HG02885 (cell line): ENCODE measurements at regions not wholly inside any gene's neighbourhood (a gene's known extent, or its start where the extent isn't known, plus 50 kb on each side); places are given as distances from the start of the nearest gene placed in this dataset.

ENCODE experiments used
- ATAC-seq: cut with Tn5 transposase; IDR thresholded peaks from one replicate; pipeline ENCODE4 v1.9.1; 2021; ENCODE audit warnings: mild to moderate bottlenecking; ENCODE audit not compliant: unreplicated experiment, poor library complexity

DNA sequence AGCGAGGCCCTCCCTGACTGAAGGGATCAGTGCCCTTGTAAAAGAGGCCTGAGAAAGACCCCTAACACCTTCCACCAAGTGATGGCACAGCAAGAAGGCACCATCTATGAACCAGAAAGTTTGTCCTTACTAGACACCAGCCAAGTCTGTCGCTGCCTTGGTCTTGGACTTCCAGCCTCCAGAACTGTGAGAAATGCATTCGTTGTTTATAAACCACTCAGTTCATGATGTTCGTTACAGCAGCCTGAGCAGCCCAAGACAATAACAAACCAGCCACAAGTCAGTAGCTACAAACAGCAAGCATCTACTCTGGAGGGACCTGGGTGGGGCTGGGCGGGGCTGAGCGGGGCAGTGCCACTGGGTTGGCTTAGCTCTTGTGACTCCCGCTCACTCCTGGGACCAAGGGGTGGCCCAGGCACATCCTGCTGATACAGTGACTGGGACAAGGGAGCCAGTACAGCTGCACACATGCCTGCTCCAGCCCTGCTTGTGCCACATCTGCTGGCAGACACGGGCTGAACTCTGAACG, 234.9 kb downstream of the IRF8 start:
- no peak for ATAC-seq

DNA sequence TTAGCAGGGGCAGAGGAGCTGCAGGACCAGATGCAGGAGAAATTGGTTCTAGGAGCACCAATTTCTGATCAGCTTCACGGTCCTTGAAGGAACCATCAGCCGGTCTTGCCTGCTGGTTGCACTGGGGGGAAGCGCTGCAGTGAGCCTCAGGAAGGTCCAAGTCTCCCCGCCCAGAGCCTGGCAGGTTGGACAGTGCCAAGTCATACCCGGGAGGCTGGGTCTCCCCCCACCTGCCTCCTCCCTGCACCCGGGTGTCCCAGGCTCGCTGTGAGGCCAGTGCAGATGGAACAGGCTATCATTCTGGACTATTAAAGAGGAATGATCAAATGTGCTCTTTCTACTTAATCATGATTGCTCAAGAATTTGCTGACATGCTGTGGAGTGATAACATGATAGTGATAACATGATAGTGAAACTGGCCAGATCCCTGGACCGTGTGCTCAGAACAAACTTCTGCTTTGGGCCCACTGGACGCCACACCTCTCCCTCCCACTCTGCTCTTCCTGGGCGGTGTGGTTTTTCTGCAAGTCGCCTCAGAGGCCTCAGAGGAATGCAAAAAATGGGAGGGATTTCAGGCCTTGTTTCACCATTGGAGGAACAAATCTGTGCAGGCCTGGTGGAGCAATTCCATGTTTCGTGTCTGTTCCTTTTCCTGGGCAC, 236.0 kb downstream of the IRF8 start:
- ATAC-seq, result no peak

- no peak for ATAC-seq
These were observed 238.4 kb downstream of the IRF8 start for GRCh38 chr16:86137359-86137758.

- no peak for ATAC-seq
These were observed 239.4 kb downstream of the IRF8 start for GRCh38 chr16:86138121-86139085.

DNA sequence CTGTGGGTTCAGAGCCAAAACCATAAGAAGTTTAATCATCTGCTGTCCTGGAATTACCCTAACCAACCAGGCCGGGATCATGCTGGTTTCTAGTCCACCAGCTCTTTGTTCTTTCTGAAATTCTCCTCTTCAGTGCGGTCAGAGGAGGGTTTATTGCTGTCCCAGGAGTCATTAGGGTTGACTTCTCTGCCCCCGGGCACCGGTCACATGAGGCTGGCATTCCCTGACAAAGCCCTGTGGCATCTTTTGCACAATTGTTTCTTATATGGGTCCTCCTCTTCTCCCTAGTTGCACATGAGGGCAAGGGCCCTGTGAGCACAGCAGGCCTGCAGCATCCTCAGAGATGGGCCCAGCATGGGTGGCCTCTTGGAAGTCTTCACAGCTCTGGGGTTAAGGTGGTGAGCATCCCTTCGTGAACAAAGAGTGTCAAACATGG, 243.9 kb downstream of the IRF8 start:
- no peak for ATAC-seq

- no peak for ATAC-seq
These were observed 244.7 kb downstream of the IRF8 start for GRCh38 chr16:86143666-86144065.

DNA sequence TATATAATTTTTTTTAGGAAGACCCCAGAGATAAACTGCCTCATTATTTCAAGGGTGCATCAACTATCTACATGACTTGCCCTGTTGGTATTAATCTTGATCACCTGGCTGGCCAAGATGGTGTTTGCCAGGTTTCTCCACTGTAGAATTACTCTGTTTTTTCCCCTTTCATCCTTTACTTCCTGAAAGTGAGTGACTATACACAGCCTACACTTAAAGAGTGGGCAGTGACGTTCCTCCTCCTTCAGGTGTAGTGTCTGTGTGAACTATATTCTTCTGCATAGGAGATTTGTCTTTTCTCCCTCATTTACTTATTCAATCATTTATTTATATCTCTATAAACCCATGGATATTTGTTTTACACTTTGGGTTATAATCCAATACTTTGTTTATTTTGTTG, 246.7 kb downstream of the IRF8 start:
- ATAC-seq, result no peak

DNA sequence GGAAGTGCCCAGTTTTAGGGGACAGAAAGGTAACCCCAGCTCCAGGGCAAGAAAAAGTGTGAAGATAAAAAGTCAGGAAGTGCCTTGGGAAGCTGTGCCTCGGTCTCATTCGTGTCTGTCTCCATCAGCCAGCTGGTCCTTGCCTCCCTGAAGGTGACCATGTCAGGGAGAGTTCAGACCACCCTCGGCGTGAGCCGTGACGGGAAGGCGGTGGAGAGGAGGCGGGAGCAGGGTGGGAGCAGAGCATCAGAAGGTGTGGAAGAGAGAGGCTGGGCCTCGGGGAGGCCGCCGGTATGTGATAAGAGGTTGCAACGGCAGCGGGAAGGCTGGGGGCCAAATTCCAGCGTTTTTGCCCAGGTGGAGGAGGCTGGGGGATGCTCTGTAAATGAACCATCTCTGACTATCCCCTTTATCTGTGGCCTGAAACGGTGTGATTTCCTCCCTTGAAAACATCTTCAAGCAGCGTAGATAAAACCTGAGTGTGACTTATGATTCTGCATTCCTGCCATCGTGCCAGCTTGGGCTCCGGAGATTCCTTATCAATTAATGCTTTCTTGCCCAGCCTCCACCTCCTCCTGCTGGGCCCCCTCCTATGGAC, 251.8 kb downstream of the IRF8 start:
- no peak for ATAC-seq

- ATAC-seq, result no peak
These were observed 252.4 kb downstream of the IRF8 start for GRCh38 chr16:86151239-86151851.

- ATAC-seq, result no peak
These were observed 257.2 kb downstream of the IRF8 start for GRCh38 chr16:86156155-86156554.

- no peak for ATAC-seq
These were observed 258.8 kb downstream of the IRF8 start for GRCh38 chr16:86157616-86158247.

- no peak for ATAC-seq
These were observed 259.9 kb downstream of the IRF8 start for GRCh38 chr16:86158688-86159360.

- ATAC-seq, result no peak
These were observed 266.5 kb downstream of the IRF8 start for GRCh38 chr16:86165479-86165878.

GRCh38 chr16:86166414-86166813, 267.5 kb downstream of the IRF8 start:
- no peak for ATAC-seq

DNA sequence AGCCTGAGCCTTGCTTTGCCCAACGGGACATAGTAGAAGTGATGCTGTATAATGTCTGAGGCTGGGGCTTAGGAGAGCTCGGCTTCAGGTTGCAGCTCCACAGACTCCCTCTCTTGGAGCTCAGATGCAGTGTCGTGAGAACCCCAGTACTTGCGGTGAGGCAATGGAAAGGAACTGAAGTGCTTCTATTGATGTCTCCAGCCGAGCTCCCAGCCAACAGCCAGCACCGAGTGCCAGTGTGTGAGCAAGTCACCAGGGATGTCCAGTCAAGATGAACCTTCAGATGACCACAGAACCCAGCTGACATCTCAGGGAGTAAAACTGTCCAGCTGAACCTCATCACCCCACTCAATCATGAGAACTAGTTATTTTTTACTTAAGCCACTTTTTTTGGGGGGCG, 268.1 kb downstream of the IRF8 start:
- ATAC-seq, result no peak

DNA sequence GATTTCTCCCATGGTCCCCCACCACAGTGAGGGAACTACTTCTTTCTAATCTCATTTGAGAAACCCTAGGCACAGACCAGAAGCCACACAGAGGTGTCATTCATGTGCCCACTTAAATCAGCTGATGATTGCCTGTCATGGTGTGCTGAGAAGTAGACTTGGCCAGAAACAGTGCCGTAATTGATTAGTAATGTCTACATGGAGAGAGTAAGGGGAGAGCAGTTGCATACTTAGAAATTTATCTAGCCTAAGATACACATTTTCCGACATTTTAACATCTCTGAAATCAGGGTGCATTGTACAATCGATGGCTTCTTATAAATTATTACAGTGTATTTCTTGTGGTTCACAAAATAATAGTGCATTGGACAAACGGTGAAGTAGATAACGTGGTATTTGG, 271.8 kb downstream of the IRF8 start:
- no peak for ATAC-seq

- ATAC-seq, result no peak
These were observed 272.4 kb downstream of the IRF8 start for GRCh38 chr16:86171329-86171728.

DNA sequence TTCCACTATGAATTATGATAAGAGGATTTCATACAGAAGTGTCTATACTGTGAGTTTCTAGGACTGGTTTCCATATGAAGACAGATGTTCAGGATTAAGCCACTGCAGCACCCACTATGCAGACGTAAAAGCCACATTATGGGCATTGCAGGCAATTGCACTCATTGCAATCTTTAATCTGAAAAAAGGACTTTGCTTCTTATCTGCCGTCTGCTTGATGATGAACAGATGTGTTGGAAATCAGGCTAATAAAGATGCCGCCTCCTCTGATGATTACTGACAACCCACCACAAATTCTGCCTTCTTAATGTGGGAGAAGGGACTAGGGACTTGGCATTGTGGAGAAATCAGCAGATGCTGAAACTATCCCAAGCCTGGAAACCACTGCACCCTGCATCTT, 276.9 kb downstream of the IRF8 start:
- ATAC-seq, result no peak

DNA sequence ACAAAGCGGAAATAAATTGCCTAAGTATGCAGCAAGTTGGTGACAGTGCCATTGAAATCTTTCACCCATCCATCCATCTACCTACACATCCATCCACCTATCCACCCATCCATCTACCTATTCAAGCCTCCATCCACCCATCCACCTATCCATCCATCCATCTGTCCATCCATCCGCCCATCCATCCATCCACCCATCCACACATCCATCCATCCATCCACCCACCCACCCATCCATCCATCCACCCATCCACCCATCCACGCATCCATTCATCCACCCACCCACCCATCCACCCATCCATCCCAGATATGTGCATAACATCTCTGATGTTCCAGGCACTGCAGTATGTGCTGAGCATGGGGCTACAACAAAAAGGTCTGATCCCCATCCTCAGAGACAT, 277.5 kb downstream of the IRF8 start:
- ATAC-seq, result no peak

DNA sequence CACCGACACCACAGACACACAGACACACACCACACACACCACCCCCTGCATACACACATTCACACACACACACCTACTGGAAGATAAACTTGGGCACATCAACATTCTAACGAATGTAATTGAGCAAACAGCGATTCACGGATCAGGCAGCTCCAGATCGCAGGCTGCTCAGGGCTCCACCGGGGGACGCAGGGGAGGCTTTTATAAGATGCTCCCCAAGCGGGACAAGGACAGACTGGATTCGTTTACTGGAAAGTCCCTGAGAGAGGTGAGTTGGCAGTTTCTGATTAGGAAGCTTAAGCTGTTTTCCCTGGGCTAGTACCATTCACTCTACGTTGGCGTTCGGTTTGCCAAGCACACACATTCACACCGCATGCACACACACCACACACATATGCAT, 281.3 kb downstream of the IRF8 start:
- no peak for ATAC-seq
